A673 (cell line): ENCODE measurements at regions not wholly inside any gene's neighbourhood (a gene's known extent, or its start where the extent isn't known, plus 50 kb on each side); places are given as distances from the start of the nearest gene placed in this dataset.

Experiments
- BruUV-seq: library from RNA; stranded (reverse); fragments of 400-500 nt; replicated peaks from 2 replicates; lab custom pipeline; 2021; lab: Mats Ljungman, UMichigan
- CTCF ChIA-PET: fragments of 300-600 bp; sonication (Branson Sonifier 250); formaldehyde crosslinking; loops from one replicate; lab custom pipeline; 2022; ENCODE audit warnings: antibody characterized with exemption; lab: Charles Lee
- POLR2A ChIA-PET: fragments of 300-600 bp; sonication (Branson Sonifier 250); formaldehyde crosslinking; loops from one replicate; lab custom pipeline; 2022; ENCODE audit warnings: antibody characterized with exemption; ENCODE audit not compliant: low non-redundant PET; lab: Charles Lee
- DNase-seq: peaks from one replicate; pipeline ENCODE4 v3.0.0-alpha.2; 2015; ENCODE audit warnings: low spot score
- H3K27ac ChIP-seq: fragments of 200-600 bp; sonication (generic); 2 replicates; pipeline ENCODE4 v1.5.1; 2016; ENCODE audit warnings: mixed run types, low read depth, mild to moderate bottlenecking, mixed read lengths, antibody characterized with exemption, low read length; ENCODE audit not compliant: poor library complexity, severe bottlenecking
- H3K27me3 ChIP-seq: fragments of 200-600 bp; sonication (generic); replicated peaks from 2 replicates; pipeline ENCODE4 v1.6.1; 2017; ENCODE audit warnings: mixed run types, low read depth, mild to moderate bottlenecking, mixed read lengths, antibody characterized with exemption, low read length; ENCODE audit not compliant: insufficient read depth, poor library complexity
- H3K36me3 ChIP-seq: fragments of 200-600 bp; sonication (generic); 2 replicates; pipeline ENCODE4 v1.6.1; 2016; ENCODE audit warnings: mixed run types, mild to moderate bottlenecking, mixed read lengths, antibody characterized with exemption, low read length; ENCODE audit not compliant: insufficient read depth, poor library complexity, severe bottlenecking
- H3K4me1 ChIP-seq: fragments of 200-600 bp; sonication (generic); 2 replicates; pipeline ENCODE4 v1.6.1; 2017; ENCODE audit warnings: mixed run types, mild to moderate bottlenecking, mixed read lengths, antibody characterized with exemption, low read length; ENCODE audit not compliant: insufficient read depth, poor library complexity, severe bottlenecking
- H3K4me3 ChIP-seq: fragments of 200-600 bp; sonication (generic); 2 replicates; pipeline ENCODE4 v1.5.1; 2016; ENCODE audit warnings: low read depth, mixed run types, mild to moderate bottlenecking, mixed read lengths, low read length; ENCODE audit not compliant: poor library complexity, severe bottlenecking
- H3K9me3 ChIP-seq: fragments of 200-600 bp; sonication (generic); 2 replicates; pipeline ENCODE4 v1.6.1; 2016; ENCODE audit warnings: mixed run types, low read depth, mild to moderate bottlenecking, mixed read lengths, antibody characterized with exemption, low read length; ENCODE audit not compliant: poor library complexity, severe bottlenecking
- EZH2 ChIP-seq: fragments of 200-600 bp; sonication (generic); IDR thresholded peaks from 2 replicates; pipeline ENCODE4 v1.6.1; 2017; ENCODE audit warnings: borderline replicate concordance, low read depth, mild to moderate bottlenecking, mixed read lengths, antibody characterized with exemption, low read length; ENCODE audit not compliant: poor library complexity, severe bottlenecking
- intact Hi-C: fragments of 100-400 bp; cut with micrococcal nuclease; formaldehyde crosslinking; loops from one replicate; pipeline ENCODE4 v1.10.0; 2022; ENCODE audit not compliant: unreplicated experiment
- TF ChIP-seq, protein P1 (sequence below): fragments of 300-800, 200-600 bp; sonication (generic); conservative IDR thresholded peaks from 2 replicates; pipeline ENCODE4 v1.5.1; 2017; ENCODE audit warnings: low read depth, mild to moderate bottlenecking, antibody characterized with exemption, low read length, moderate library complexity, mixed read lengths

- no peaks in the 10 kb centered on the region for H3K4me1 ChIP-seq
- no peak overlapping the region for H3K4me3 ChIP-seq
- CTCF ChIA-PET = no interaction called here
- TF ChIP-seq, protein P1, sequence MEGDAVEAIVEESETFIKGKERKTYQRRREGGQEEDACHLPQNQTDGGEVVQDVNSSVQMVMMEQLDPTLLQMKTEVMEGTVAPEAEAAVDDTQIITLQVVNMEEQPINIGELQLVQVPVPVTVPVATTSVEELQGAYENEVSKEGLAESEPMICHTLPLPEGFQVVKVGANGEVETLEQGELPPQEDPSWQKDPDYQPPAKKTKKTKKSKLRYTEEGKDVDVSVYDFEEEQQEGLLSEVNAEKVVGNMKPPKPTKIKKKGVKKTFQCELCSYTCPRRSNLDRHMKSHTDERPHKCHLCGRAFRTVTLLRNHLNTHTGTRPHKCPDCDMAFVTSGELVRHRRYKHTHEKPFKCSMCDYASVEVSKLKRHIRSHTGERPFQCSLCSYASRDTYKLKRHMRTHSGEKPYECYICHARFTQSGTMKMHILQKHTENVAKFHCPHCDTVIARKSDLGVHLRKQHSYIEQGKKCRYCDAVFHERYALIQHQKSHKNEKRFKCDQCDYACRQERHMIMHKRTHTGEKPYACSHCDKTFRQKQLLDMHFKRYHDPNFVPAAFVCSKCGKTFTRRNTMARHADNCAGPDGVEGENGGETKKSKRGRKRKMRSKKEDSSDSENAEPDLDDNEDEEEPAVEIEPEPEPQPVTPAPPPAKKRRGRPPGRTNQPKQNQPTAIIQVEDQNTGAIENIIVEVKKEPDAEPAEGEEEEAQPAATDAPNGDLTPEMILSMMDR = no peak
- TF ChIP-seq EZH2 = no peak
- H3K36me3 ChIP-seq = no peaks in the 10 kb centered on the region
- no peaks in the 10 kb centered on the region for H3K9me3 ChIP-seq
- no peak for DNase-seq
- H3K27me3 ChIP-seq = no peaks in the 10 kb centered on the region
- no peak overlapping the region for H3K27ac ChIP-seq
- no TSS peak for BruUV-seq
- POLR2A ChIA-PET = no interaction called here
- intact Hi-C loops = no loop called here
These were observed 332.9 kb upstream of the PRICKLE1 start for GRCh38 chr12:42922505-42922850.

DNA sequence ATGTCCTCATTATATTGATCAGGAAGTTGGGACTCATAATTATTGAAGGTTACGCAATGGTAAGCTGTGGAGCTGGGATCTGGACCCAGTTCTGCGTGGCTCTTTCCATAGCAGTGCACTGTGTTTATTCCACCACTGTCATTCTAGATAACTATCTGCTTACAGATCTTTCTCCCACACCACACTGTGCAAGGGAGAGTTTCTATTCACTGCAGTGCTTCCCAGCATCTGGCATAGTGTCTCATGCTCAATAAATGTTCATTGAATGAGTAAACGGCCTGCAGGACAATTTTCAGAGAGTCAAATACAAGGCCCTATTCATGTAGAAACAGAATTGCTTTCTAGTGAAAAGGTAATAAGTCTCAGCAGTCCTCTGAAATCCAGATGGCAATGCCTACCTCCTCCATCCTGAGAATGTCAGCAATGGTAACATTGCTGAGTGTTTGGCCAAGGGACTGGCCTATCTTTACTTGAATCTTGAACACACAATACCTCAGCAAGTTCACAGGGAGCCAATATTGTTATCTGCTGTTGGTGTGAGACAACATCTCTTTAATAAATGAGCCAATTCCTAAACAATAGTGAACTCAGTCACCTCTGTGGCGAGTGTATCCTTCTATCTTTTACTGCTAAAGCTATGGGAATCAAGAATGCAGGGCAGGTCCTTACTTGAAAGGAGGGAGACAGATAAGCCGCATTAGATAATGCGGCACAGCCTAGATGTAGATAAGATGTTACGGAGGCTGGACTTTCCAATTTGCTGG lies 332.4 kb upstream of the PRICKLE1 start:
- POLR2A ChIA-PET = no interaction called here
- H3K27me3 ChIP-seq = no peaks in the 10 kb centered on the region
- intact Hi-C loops = no loop called here
- CTCF ChIA-PET = no interaction called here
- H3K4me3 ChIP-seq = no peak overlapping the region
- no peaks in the 10 kb centered on the region for H3K9me3 ChIP-seq
- no TSS peak for BruUV-seq
- TF ChIP-seq, protein P1 = no peak
- no peak for TF ChIP-seq EZH2
- DNase-seq = no peak
- no peak overlapping the region for H3K27ac ChIP-seq
- no peaks in the 10 kb centered on the region for H3K4me1 ChIP-seq
- H3K36me3 ChIP-seq = no peaks in the 10 kb centered on the region

DNA sequence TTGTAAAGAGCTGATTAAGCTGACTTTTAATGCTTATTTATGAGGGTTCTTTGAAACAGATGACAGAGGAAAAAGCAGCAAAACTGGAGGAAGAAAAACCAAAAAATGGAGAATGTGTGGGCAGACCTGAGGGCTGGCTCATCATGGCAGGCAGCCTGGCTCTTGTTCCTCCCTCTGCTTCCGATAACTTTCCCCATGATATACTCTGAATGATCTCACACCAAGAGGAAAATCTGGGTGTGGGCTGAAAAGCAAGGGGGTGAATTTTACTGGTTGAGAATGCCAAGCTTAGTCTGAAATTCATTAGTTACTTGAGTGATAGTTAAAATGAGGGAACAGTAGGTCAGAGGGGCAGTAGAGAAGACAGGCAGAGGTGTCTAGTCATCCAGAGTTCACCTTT lies 330.1 kb upstream of the PRICKLE1 start:
- POLR2A ChIA-PET = no interaction called here
- intact Hi-C loops = no loop called here
- Histone ChIP-seq H3K27me3 (no peaks in the 10 kb centered on the region), H3K9me3 (no peaks in the 10 kb centered on the region), H3K36me3 (no peaks in the 10 kb centered on the region), H3K27ac (no peak overlapping the region), H3K4me3 (no peak overlapping the region), H3K4me1 (no peaks in the 10 kb centered on the region)
- no peak for DNase-seq
- TF ChIP-seq, protein P1 = no peak
- TF ChIP-seq EZH2 = no peak
- CTCF ChIA-PET = no interaction called here
- no TSS peak for BruUV-seq
